HEK293 (cell line): ENCODE measurements at regions not wholly inside any gene's neighbourhood (a gene's known extent, or its start where the extent isn't known, plus 50 kb on each side); places are given as distances from the start of the nearest gene placed in this dataset.
A peak's percentile ranks its signal among the peaks of the same experiment; 100 is the strongest.

Experiments used
- CTCF ChIA-PET: fragments of 350-600 bp; formaldehyde crosslinking; extraction: SDS; loops from one replicate; lab custom pipeline; 2021; ENCODE audit warnings: antibody characterized with exemption; lab: Yijun Ruan, JAX
- POLR2A ChIA-PET: fragments of 300-600 bp; formaldehyde crosslinking; extraction: SDS; loops from one replicate; lab custom pipeline; 2020; ENCODE audit warnings: antibody characterized with exemption, inconsistent platforms; lab: Yijun Ruan, JAX
- H3K27ac ChIP-seq: fragments of 200-500 bp; sonication (Bioruptor generic); 2 replicates; pipeline ENCODE4 v1.5.1; 2014; ENCODE audit warnings: low read depth, low read length, control low read depth, inconsistent platforms; ENCODE audit errors: extremely low read depth
- H3K36me3 ChIP-seq, 2 experiments: fragments of 200-500 bp in 1 of 2; sonication (Bioruptor generic) in 1 of 2; 1 replicate in 1 of 2; 2 replicates in 1 of 2; pipeline ENCODE4 v1.5.1; 2014 to 2017; ENCODE audit warnings: inconsistent platforms in 2 of 2, low read length in 2 of 2; ENCODE audit not compliant: control insufficient read depth in 2 of 2, insufficient read depth in 1 of 2
- H3K4me1 ChIP-seq: fragments of 200-500 bp; sonication (Bioruptor generic); 2 replicates; pipeline ENCODE4 v1.5.1; 2014; ENCODE audit warnings: mild to moderate bottlenecking, low read length, inconsistent platforms; ENCODE audit not compliant: control insufficient read depth, insufficient read depth
- H3K4me3 ChIP-seq: 2 replicates; pipeline ENCODE4 v1.5.1; 2011; ENCODE audit warnings: low read depth, mild to moderate bottlenecking, control low read depth, low read length, moderate library complexity
- H3K9me3 ChIP-seq: fragments of 200-500 bp; sonication (Bioruptor generic); 2 replicates; pipeline ENCODE4 v1.5.1; 2014; ENCODE audit warnings: low read depth, low read length, inconsistent platforms; ENCODE audit not compliant: control insufficient read depth, insufficient read depth
- AEBP2 ChIP-seq: fragments of 450-650 bp; formaldehyde crosslinking; IDR thresholded peaks from 2 replicates; pipeline ENCODE4 v1.5.1; 2016; ENCODE audit warnings: missing biosample characterization, missing genetic modification characterization, borderline replicate concordance
- GLI2 ChIP-seq: fragments of 450-650 bp; formaldehyde crosslinking; IDR thresholded peaks from 2 replicates; pipeline ENCODE4; 2017; ENCODE audit warnings: missing biosample characterization, missing genetic modification characterization, low read depth, borderline replicate concordance
- HOXD13 ChIP-seq: sonication (generic); formaldehyde crosslinking; IDR thresholded peaks from 2 replicates; pipeline ENCODE4 v1.8.0; 2022; ENCODE audit warnings: missing genetic modification reagents, borderline replicate concordance
- KLF7 ChIP-seq: fragments of 450-650 bp; formaldehyde crosslinking; IDR thresholded peaks from 2 replicates; pipeline ENCODE4 v1.5.1; 2016; ENCODE audit warnings: missing biosample characterization, missing genetic modification characterization, borderline replicate concordance
- KLF8 ChIP-seq: fragments of 450-650 bp; formaldehyde crosslinking; IDR thresholded peaks from 2 replicates; pipeline ENCODE4 v1.5.1; 2016; ENCODE audit warnings: missing biosample characterization, missing genetic modification characterization
- RBAK ChIP-seq: fragments of 450-650 bp; formaldehyde crosslinking; IDR thresholded peaks from 2 replicates; pipeline ENCODE4 v1.5.1; 2016; ENCODE audit warnings: missing biosample characterization, missing genetic modification characterization
- YY1 ChIP-seq: fragments of 450-650 bp; formaldehyde crosslinking; IDR thresholded peaks from 2 replicates; pipeline ENCODE4 v1.5.1; 2018; ENCODE audit warnings: missing biosample characterization, missing genetic modification characterization
- ZBTB17 ChIP-seq: fragments of 450-650 bp; formaldehyde crosslinking; IDR thresholded peaks from 2 replicates; pipeline ENCODE4 v1.5.1; 2016; ENCODE audit warnings: missing biosample characterization, missing genetic modification characterization
- ZFP3 ChIP-seq: fragments of 450-650 bp; formaldehyde crosslinking; IDR thresholded peaks from 2 replicates; pipeline ENCODE4 v1.5.1; 2016; ENCODE audit warnings: low read depth, missing biosample characterization, missing genetic modification characterization
- ZFP69B ChIP-seq: fragments of 450-650 bp; formaldehyde crosslinking; IDR thresholded peaks from 2 replicates; pipeline ENCODE4 v1.5.1; 2016; ENCODE audit warnings: missing biosample characterization, missing genetic modification characterization
- ZNF114 ChIP-seq: fragments of 450-650 bp; formaldehyde crosslinking; IDR thresholded peaks from 2 replicates; pipeline ENCODE4 v1.5.0; 2017; ENCODE audit warnings: missing biosample characterization, missing genetic modification characterization
- ZNF140 ChIP-seq: fragments of 450-650 bp; formaldehyde crosslinking; IDR thresholded peaks from 2 replicates; pipeline ENCODE4 v1.5.1; 2016; ENCODE audit warnings: missing biosample characterization, missing genetic modification characterization
- ZNF18 ChIP-seq: fragments of 450-650 bp; formaldehyde crosslinking; IDR thresholded peaks from 2 replicates; pipeline ENCODE4 v1.5.1; 2016; ENCODE audit warnings: missing biosample characterization, missing genetic modification characterization
- ZNF211 ChIP-seq: fragments of 450-650 bp; formaldehyde crosslinking; IDR thresholded peaks from 2 replicates; pipeline ENCODE4 v1.5.1; 2016; ENCODE audit warnings: low read depth, missing biosample characterization, missing genetic modification characterization
- ZNF362 ChIP-seq: fragments of 450-650 bp; formaldehyde crosslinking; IDR thresholded peaks from 2 replicates; pipeline ENCODE4 v1.5.1; 2016; ENCODE audit warnings: missing biosample characterization, missing genetic modification characterization
- ZNF366 ChIP-seq: fragments of 450-650 bp; formaldehyde crosslinking; conservative IDR thresholded peaks from 2 replicates; pipeline ENCODE4 v1.5.1; 2016; ENCODE audit warnings: missing biosample characterization, missing genetic modification characterization
- ZNF449 ChIP-seq: fragments of 450-650 bp; formaldehyde crosslinking; IDR thresholded peaks from 2 replicates; pipeline ENCODE4 v1.5.1; 2017; ENCODE audit warnings: missing biosample characterization, mild to moderate bottlenecking, missing genetic modification characterization, moderate library complexity
- ZNF510 ChIP-seq: fragments of 450-650 bp; formaldehyde crosslinking; IDR thresholded peaks from 2 replicates; pipeline ENCODE4 v1.5.1; 2018; ENCODE audit warnings: mild to moderate bottlenecking, missing genetic modification characterization, missing biosample characterization; ENCODE audit not compliant: insufficient replicate concordance
- ZNF555 ChIP-seq: fragments of 450-650 bp; formaldehyde crosslinking; conservative IDR thresholded peaks from 2 replicates; pipeline ENCODE4 v1.5.1; 2017; ENCODE audit warnings: missing biosample characterization, mild to moderate bottlenecking, missing genetic modification characterization, inconsistent platforms
- ZNF629 ChIP-seq: fragments of 450-650 bp; formaldehyde crosslinking; IDR thresholded peaks from 2 replicates; pipeline ENCODE4 v1.5.1; 2017; ENCODE audit warnings: missing biosample characterization, missing genetic modification characterization
- ZNF791 ChIP-seq: fragments of 450-650 bp; formaldehyde crosslinking; IDR thresholded peaks from 2 replicates; pipeline ENCODE4 v1.5.1; 2016; ENCODE audit warnings: missing biosample characterization, missing genetic modification characterization
- ZSCAN16 ChIP-seq: fragments of 450-650 bp; formaldehyde crosslinking; IDR thresholded peaks from 2 replicates; pipeline ENCODE4 v1.5.1; 2016; ENCODE audit warnings: missing biosample characterization, missing genetic modification characterization

GRCh38 chr5:63245271-63245670, 666.7 kb downstream of the LRRC70 start (continued):
- TF ChIP-seq ZNF140 (tag by site-specific recombination) (no peak), ZNF366 (tag by site-specific recombination) (no peak), ZNF510 (no peak), ZNF629 (no peak), ZFP3 (no peak)

- POLR2A ChIA-PET: no interaction called here
- no peak overlapping the region for H3K4me3 ChIP-seq
- H3K27ac ChIP-seq: no peak overlapping the region
- CTCF ChIA-PET: interaction anchor here (0.6 kb wide), 1 partner anchor 965 kb away, joined by 5 read pairs; no protein-coding TSS in a partner anchor
- no peaks in the 10 kb centered on the region for H3K9me3 ChIP-seq
- TF ChIP-seq ZNF791 (tag by site-specific recombination) (no peak), ZNF449 (tag by site-specific recombination) (peak; percentile 77)
- TF ChIP-seq, all 188 proteins: peak for 1
- Histone ChIP-seq H3K4me1 (no peaks in the 10 kb centered on the region), H3K36me3 (no peaks in the 10 kb centered on the region)
These were observed 661.6 kb downstream of the LRRC70 start for GRCh38 chr5:63240063-63240755.

GRCh38 chr5:63233911-63234310, 655.3 kb downstream of the LRRC70 start:
- Histone ChIP-seq H3K9me3 (no peaks in the 10 kb centered on the region), H3K27ac (no peak overlapping the region), H3K4me1 (no peaks in the 10 kb centered on the region), H3K4me3 (no peak overlapping the region), H3K36me3 (no peaks in the 10 kb centered on the region)
- ChIA-PET POLR2A (no interaction called here), CTCF (interaction anchor here (0.7 kb wide), 1 partner anchor 453 kb away, joined by 5 read pairs; no protein-coding TSS in a partner anchor)
- TF ChIP-seq ZBTB17 (no peak), ZNF114 (tag by site-specific recombination) (no peak), KLF8 (tag by site-specific recombination) (no peak), GLI2 (no peak), ZSCAN16 (no peak), ZNF362 (no peak), AEBP2 (no peak), ZNF555 (tag by site-specific recombination) (no peak), ZFP69B (tag by site-specific recombination) (no peak), YY1 (tag by site-specific recombination) (no peak), HOXD13 (no peak), RBAK (tag by site-specific recombination) (no peak), ZNF18 (tag by site-specific recombination) (no peak), KLF7 (tag by site-specific recombination) (no peak), ZNF211 (tag by site-specific recombination) (no peak)
